GM12873 (cell line): ENCODE measurements at regions not wholly inside any gene's neighbourhood (a gene's known extent, or its start where the extent isn't known, plus 50 kb on each side); places are given as distances from the start of the nearest gene placed in this dataset.

Experiments
- TF ChIP-seq, protein P1 (sequence below): IDR thresholded peaks from 2 replicates; pipeline ENCODE4 v1.5.1; 2012; ENCODE audit warnings: low read depth, mild to moderate bottlenecking, moderate library complexity, low read length, control low read depth; ENCODE audit not compliant: insufficient read depth; ENCODE audit errors: missing control alignments

DNA sequence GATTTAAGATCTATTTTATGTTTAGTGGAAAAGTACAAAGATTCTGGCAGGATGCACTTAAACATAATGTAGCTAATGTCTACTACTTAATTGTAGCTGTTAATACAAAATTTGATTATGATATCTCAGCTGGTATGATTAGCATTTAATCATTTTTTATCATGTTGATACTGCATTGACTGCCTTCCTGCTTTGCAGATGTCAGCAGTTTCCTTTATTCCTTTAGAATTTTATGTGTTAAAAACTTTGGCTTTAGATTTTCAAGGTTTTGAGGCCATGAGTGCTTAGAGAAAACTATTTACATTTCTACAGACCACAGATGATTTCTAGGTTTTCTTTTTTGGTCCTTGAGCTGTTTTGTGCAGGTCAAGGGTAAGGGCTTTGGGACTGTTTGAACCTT, 152.2 kb downstream of the ZNF326 start:
- TF ChIP-seq, protein P1, sequence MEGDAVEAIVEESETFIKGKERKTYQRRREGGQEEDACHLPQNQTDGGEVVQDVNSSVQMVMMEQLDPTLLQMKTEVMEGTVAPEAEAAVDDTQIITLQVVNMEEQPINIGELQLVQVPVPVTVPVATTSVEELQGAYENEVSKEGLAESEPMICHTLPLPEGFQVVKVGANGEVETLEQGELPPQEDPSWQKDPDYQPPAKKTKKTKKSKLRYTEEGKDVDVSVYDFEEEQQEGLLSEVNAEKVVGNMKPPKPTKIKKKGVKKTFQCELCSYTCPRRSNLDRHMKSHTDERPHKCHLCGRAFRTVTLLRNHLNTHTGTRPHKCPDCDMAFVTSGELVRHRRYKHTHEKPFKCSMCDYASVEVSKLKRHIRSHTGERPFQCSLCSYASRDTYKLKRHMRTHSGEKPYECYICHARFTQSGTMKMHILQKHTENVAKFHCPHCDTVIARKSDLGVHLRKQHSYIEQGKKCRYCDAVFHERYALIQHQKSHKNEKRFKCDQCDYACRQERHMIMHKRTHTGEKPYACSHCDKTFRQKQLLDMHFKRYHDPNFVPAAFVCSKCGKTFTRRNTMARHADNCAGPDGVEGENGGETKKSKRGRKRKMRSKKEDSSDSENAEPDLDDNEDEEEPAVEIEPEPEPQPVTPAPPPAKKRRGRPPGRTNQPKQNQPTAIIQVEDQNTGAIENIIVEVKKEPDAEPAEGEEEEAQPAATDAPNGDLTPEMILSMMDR, result no peak

DNA sequence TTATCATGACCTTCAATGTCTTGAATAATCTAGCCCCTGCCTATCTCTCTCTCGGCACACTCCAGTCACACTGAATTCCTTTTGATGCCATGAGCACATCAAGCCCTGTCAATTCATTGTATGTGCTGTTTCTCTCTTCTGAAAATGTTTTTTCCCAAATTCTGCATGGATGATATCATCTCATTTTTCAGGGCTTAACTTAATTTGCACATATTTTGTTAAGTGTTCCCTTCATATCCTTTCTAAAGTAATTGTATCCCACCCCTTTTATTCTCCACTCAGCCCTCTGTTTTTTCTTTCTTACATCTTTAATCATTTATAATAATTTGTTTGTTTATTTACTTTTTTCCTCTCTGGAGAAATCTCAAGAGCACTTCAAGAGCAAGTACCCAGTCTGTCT, 149.9 kb downstream of the ZNF326 start:
- TF ChIP-seq, protein P1, result no peak

DNA sequence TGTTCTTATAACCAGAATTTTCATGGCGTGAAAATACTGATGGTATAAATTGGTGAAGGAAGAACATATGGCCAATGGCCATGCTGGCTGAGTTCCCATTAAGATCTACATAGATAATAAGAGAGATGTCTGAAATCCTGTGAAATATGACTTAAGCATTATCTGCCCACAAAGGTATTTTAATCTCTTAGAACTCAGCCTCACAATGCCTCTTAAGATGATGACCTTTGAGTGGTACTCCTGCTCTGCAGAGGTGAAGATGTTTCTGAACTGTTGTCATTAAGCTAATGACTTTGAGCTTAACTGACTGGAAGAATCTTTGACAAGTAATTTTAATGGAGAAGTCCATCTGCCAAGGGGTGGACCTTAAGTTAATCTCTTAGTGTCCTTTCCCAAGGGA, 148.7 kb downstream of the ZNF326 start:
- TF ChIP-seq, protein P1, result no peak

DNA sequence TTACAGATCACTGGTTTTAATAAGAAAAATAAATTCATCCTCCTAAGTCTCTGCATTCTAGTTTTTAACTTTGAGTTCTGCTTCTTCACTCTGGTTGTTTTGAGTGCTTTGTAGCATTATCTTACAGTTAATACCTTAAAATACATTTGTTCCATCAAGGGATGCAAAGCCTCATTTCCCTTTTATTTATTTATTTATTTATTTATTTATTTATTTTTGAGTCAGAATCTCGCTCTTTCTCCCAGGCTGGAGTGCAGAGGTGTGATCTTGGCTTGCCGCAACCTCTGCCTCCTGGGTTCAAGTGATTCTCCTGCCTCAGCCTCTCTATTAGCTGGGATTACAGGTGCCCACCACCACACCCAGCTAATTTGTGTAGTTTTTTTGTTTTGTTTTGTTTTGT, 147.8 kb downstream of the ZNF326 start:
- TF ChIP-seq, protein P1, result no peak

DNA sequence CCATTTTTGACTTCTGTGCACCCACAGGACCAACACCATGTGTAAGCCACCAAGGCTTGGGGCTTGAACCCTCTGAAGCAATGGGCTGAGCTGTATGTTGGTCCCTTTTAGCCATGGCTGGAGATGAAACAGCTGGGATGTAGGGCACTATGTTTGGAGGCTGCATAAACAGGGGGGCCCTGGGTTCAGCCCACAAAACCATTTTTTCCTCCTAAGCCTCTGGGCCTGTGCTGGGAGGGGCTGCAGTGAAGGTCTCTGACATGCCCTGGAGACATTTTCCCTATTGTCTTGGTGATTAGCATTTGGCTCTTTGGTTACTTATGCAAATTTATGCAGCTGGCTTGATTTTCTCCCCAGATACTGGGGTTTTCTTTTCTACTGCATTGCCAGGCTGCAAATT, 144.9 kb downstream of the ZNF326 start:
- TF ChIP-seq, protein P1, result no peak

DNA sequence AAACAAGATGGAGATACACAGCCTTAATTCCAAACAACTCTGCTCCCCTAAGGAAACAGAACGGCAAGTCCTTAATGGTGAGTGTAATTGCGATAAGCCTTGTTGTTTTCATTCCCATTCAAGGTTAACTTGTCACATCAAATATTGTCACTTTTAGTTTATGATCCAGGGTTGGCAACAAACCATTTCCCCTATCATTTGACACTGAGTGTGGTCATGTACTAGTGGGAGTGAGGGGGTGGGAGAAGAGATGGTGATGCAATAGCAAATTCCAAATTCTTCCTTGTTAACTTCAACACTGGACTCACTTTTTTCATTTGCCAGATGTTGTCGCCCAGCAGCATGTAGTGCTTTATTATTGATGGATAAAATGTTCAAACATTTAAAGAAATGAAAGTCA, 140.4 kb downstream of the ZNF326 start:
- TF ChIP-seq, protein P1, result no peak

DNA sequence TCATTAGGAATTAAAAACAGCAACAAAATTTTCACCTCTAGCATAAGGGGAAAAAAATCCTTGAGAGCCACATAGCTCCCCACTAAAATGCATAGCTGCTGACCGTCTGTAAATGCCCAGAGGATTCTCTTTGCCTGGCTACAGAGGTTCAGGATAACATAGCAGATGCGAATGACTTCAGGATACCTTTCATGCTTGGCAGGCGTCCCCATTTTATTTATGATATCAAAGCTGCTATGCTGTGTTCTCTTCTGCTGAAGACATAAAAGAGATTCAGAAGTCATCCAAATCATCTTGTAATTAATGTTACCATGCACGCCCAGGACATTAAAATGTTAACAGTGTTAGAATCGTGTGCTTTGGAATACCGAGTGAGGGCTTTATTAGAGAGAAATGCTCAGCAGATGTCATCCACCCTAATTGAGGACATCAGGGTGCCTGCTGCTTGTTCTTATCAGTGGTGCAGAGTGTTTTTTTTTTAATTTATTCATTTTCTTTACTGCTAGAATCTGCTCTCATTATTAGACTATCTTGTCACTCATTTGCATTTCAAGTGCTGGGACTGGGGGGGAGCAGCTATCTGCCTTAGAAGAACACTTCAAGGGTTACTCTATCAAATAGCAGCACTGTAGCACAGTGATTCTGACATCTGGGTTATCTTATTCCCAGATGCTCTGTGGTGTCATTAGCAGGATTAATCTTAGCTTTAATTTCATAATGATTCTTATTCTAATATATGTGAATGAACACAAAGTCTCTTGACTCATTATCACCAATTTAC, 139.5 kb downstream of the ZNF326 start:
- TF ChIP-seq, protein P1, result no peak

DNA sequence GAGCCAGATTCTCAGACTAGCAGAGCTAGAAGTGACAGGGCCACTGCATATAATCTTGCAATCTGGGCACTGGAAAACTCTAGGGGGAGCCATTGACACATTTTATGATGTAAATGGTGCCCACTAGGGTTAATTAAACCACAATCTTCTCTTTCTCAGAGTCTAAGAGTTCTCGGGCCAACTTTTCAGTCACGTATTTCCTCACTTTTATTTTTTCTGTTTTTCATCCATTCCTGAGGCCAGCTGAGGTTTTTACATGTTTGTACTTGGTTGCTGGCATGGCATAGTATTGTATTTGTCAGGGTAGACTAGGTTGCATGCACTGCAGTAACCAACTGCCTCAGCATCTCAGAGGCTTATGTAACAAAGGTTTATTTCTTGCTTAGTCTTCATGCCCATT, 138.2 kb downstream of the ZNF326 start:
- TF ChIP-seq, protein P1, result peak; percentile 49
